ENCODE measurements at regions not wholly inside any gene's neighbourhood (a gene's known extent, or its start where the extent isn't known, plus 50 kb on each side); places are given as distances from the start of the nearest gene placed in this dataset.

DNA sequence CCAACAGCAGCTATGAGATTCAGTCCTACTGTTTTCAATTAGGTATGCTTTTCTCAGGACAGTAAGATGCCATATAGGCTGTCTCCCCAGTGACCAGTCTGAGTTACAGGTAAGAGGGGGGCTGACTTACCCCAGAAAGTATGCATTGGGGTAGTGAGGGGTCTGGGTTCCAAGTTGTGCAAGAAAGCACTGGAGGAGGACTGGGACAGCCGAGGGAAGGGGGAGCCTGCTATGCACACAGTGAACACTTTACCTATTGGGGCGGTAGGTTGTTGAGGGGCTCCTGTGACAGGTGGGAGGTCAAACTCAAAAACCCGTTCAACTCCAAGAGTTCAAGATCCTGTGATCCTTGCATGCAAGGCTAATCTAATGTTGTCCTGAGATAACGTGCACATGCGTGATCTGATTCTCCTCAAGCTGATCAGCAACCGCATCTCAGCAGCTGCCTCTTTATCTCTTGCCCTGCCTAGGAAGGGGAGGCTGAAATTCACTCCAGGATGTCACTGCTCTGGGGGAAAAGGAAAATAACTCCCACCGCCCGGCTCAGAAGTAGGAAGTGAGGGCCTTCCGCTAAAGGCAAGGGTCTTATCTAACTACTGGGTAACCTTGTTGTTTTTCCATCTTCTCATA lies 108.8 kb upstream of the KIT start:
- no TSS peak for BruUV-seq (replicated peaks)
- Histone ChIP-seq H3K36me3 (ENCODE audit: control insufficient read depth in 2 of 2, extremely low read depth in 1 of 2, insufficient read depth in 2 of 2, low read length in 2 of 2) (no peaks in the 10 kb centered on the region), H3K27ac (ENCODE audit: insufficient read depth, low read depth, low read length) (no peak overlapping the region), H3K4me2 (ENCODE audit: insufficient read depth, low read length) (no peak overlapping the region), H3K4me1 (ENCODE audit: control insufficient read depth, extremely low read depth, insufficient read depth, low read length) (no peaks in the 10 kb centered on the region), H3K9me1 (replicated peaks; ENCODE audit: control insufficient read depth, extremely low read depth, insufficient read depth, low read length) (no peaks in the 10 kb centered on the region), H3K9me3 (replicated peaks; ENCODE audit: control insufficient read depth, insufficient read depth, low read length) (no peaks in the 10 kb centered on the region), H4K20me1 (replicated peaks; ENCODE audit: control insufficient read depth, extremely low read depth, insufficient read depth, low read length) (no peaks in the 10 kb centered on the region), H3K27me3 (ENCODE audit: control insufficient read depth in 2 of 2, insufficient read depth in 2 of 2, low read length in 2 of 2) (no peaks in the 10 kb centered on the region), H3K4me3 (replicated peaks in 1 of 3; ENCODE audit: insufficient read depth in 1 of 3, low read depth in 1 of 3, low read length in 3 of 3) (no peak overlapping the region), H3K9ac (replicated peaks; ENCODE audit: extremely low read depth, insufficient read depth, low read length) (no peak overlapping the region), H3K79me2 (ENCODE audit: control insufficient read depth, insufficient read depth, low read length) (no peaks in the 10 kb centered on the region), H2AFZ (ENCODE audit: low read depth, low read length) (no peak overlapping the region)
- ChIA-PET POLR2A (no interaction called here), CTCF (no interaction called here)
- TF ChIP-seq CTCF (IDR thresholded peaks at IDR 0.05; ENCODE audit: extremely low read depth in 1 of 2, insufficient read depth in 1 of 2, low read depth in 1 of 2, low read length in 2 of 2) (no peak), MYC (IDR thresholded peaks at IDR 0.05; ENCODE audit: low read depth, low read length) (no peak), EZH2 (IDR thresholded peaks at IDR 0.05; ENCODE audit: borderline replicate concordance, low read depth, low read length, severe bottlenecking) (no peak), FOS (IDR thresholded peaks at IDR 0.05; ENCODE audit: borderline replicate concordance, insufficient read depth, low read length) (no peak), JUN (IDR thresholded peaks at IDR 0.05; ENCODE audit: borderline replicate concordance, insufficient read depth, insufficient read length, low read depth) (no peak), GATA2 (IDR thresholded peaks at IDR 0.05; ENCODE audit: insufficient read depth, insufficient read length, low read depth, low read length) (no peak), POLR2AphosphoS5 (IDR thresholded peaks at IDR 0.05; ENCODE audit: insufficient read depth, low read depth, low read length) (no peak), POLR2A (IDR thresholded peaks at IDR 0.05; ENCODE audit: low read depth, low read length) (no peak)
- TF ChIP-seq, protein P1, sequence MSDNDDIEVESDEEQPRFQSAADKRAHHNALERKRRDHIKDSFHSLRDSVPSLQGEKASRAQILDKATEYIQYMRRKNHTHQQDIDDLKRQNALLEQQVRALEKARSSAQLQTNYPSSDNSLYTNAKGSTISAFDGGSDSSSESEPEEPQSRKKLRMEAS (IDR thresholded peaks at IDR 0.05; ENCODE audit: insufficient read depth, insufficient read length), result no peak
- intact Hi-C loops (cut with micrococcal nuclease) (no loop called here), dilution Hi-C loops (cut with MboI; ENCODE audit: extremely low pct_ligation_motif_present, low sequenced_read_pairs) (no loop called here)
- DNase-seq (ENCODE audit: low read depth, low spot score) (no peak), FAIRE-seq (no peak)
